Stomach smooth muscle (tissue), 2 donors: ENCODE measurements at regions not wholly inside any gene's neighbourhood (a gene's known extent, or its start where the extent isn't known, plus 50 kb on each side); places are given as distances from the start of the nearest gene placed in this dataset.

Experiments
- H3K27ac ChIP-seq: one replicate; pipeline ENCODE4 v1.7.0; 2013; ENCODE audit warnings: mild to moderate bottlenecking, low read length, inconsistent platforms
- H3K27me3 ChIP-seq, 2 donors: one replicate each; pipeline ENCODE4 v1.7.0; 2013; ENCODE audit warnings: low read length in 2 of 2; ENCODE audit not compliant: insufficient read depth in 2 of 2, control insufficient read depth in 1 of 2
- H3K36me3 ChIP-seq, 2 donors: one replicate each; pipeline ENCODE4 v1.7.0; 2013; ENCODE audit warnings: low read length in 2 of 2; ENCODE audit not compliant: control insufficient read depth in 2 of 2, insufficient read depth in 2 of 2
- H3K4me1 ChIP-seq: one replicate; pipeline ENCODE4 v1.7.0; 2013; ENCODE audit warnings: low read length; ENCODE audit not compliant: control insufficient read depth, insufficient read depth
- H3K4me3 ChIP-seq, 2 donors: one replicate each; pipeline ENCODE4 v1.7.0; 2013; ENCODE audit warnings: low read length in 2 of 2
- H3K9ac ChIP-seq, 2 donors: one replicate each; pipeline ENCODE4 v1.7.0; 2013; ENCODE audit warnings: low read length in 2 of 2, mild to moderate bottlenecking in 1 of 2
- H3K9me3 ChIP-seq, 2 donors: one replicate each; pipeline ENCODE4 v1.7.0; 2013; ENCODE audit warnings: low read length in 2 of 2; ENCODE audit not compliant: control insufficient read depth in 2 of 2
- donor health status: healthy.
- donor health status: Pancreatic carcinoma.

DNA sequence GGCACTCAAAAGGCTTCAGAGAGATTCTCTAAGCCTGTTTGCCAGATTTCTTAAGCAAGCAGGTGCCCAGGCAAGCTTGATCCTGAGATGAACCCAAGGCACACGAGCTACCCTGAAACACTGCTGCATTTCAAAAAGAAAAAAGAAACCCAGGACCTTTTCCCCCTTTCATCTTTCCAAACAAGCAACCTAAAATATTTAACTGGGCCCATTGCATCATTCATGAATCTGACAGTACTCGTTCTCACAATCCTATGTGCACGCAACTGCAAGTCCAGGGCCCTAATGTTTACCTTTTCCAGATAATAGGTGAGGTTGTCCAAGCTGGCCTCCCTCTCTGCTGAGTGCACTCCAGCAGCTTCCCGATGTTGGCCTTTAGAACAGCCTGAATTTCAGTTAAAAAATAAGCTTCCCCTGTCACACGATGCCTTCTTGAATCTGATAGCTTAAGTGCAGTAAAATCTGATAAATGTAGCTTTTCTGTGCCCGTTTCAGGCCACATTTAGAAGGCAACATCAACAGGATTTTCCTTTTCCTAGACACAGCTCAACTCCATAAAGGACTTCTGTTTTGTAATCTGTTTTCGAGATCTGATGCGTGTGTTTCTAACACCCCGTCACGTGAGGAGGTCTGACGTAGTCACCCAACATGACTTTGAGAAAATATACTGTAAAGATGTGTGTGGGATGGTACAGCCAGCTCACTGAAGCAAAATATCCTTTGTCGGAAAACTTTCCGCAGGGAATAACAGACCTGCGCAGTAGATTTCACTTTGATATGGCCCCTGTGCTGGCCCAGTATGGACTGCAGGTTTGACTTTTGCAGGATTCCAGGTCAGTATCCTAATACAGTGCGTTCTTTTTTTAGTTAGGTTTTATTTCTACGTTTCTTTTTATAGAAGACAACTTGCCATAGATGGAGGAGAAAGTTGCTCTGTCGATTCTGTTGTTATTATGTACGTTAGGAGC, 55.1 kb upstream of the RASA2 start:
- H3K27ac ChIP-seq: peak overlapping the region; percentile 85
- H3K36me3 ChIP-seq: peaks cover 0 to 5% of the 10 kb centered on the region in 2 donors
- no peaks in the 10 kb centered on the region for H3K9me3 ChIP-seq
- H3K9ac ChIP-seq: peak overlapping the region; percentile 52 to 83
- H3K27me3 ChIP-seq: no peaks in the 10 kb centered on the region
- peak overlapping the region; percentile 63 to 64 for H3K4me3 ChIP-seq
- H3K4me1 ChIP-seq: peaks cover 55% of the 10 kb centered on the region

DNA sequence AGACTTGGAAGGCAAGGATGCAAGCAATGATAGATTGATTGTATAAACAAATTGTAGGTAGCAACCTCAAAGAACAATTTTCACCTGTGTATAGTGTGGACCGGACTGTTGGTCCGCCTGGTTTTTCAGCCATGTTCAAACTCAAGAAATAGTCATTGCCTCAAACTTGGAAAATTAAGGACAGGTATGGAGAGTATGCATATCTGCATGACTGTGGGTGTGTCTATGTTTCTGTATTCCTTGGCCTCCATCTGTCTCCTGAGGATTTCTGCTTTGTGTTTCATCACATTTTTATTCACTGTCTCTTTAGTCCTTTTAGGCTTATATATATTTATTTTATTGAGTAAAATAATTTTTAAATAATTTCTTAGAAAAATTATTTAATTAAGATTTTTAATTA, 53.9 kb upstream of the RASA2 start:
- Histone ChIP-seq H3K27ac (peak overlapping the region; percentile 85), H3K36me3 (peaks cover 0 to 4% of the 10 kb centered on the region in 2 donors), H3K9ac (peak overlapping the region; percentile 30 to 83), H3K4me3 (peak overlapping the region; percentile 63 to 64), H3K4me1 (peaks cover 43% of the 10 kb centered on the region), H3K9me3 (no peaks in the 10 kb centered on the region), H3K27me3 (no peaks in the 10 kb centered on the region)

DNA sequence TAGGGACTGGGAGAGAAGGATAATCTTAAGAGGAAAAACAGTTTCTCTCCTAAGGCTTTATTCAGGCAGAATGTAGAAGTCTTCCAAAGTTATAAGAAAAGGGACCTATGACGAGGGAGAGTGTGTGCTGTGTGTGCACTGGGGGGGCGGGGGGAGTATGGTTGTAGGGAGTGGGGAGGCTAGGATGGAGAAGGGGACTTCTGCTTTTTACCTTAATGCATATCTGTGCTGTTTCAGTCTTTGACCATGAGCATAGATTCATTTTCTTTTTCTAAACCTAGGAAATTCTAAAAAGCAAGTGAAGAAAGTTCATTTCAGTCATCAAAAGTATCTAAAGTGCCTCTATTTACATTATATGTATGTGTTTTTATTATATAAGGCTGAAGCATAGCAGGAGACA, 52.6 kb upstream of the RASA2 start:
- H3K27me3 ChIP-seq: no peaks in the 10 kb centered on the region
- no peak overlapping the region for H3K9ac ChIP-seq
- peak overlapping the region; percentile 25 for H3K27ac ChIP-seq
- H3K4me3 ChIP-seq: peak overlapping the region in 1 of 2 donors; percentile 50
- H3K36me3 ChIP-seq: peaks cover 4 to 8% of the 10 kb centered on the region in 2 donors
- no peaks in the 10 kb centered on the region for H3K9me3 ChIP-seq
- peaks cover 34% of the 10 kb centered on the region for H3K4me1 ChIP-seq

DNA sequence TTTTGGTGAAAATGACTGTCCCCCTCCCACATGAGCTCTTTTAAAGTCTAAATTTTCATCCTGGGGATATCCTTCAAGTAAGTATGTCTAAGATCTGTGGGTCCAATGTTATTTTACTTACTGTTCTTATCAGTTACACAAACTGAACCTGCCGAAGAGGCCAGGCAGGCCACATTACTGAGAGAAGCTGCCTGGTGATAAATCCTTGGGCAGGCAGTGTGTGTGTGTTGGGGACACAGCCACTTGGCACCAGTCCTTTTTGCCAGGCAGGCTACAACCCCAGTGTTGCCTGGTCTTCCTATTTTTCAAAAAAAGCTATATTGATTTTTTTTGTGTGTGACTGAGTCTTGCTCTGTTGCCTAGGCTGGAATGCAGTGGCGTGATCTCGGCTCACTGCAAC, 50.6 kb upstream of the RASA2 start:
- no peak overlapping the region for H3K4me3 ChIP-seq
- H3K27me3 ChIP-seq: no peaks in the 10 kb centered on the region
- H3K4me1 ChIP-seq: peaks cover 21% of the 10 kb centered on the region
- H3K27ac ChIP-seq: no peak overlapping the region
- H3K36me3 ChIP-seq: peaks cover 4 to 6% of the 10 kb centered on the region in 2 donors
- no peak overlapping the region for H3K9ac ChIP-seq
- H3K9me3 ChIP-seq: no peaks in the 10 kb centered on the region
